Endodermal cell (in vitro differentiated cells): ENCODE measurements at regions not wholly inside any gene's neighbourhood (a gene's known extent, or its start where the extent isn't known, plus 50 kb on each side); places are given as distances from the start of the nearest gene placed in this dataset.

Experiments
- DNase-seq: peaks from one replicate; pipeline ENCODE4 v3.0.0-alpha.2; 2017
- H3K27ac ChIP-seq: 2 replicates; pipeline ENCODE4 v1.5.1; 2013; ENCODE audit warnings: mild to moderate bottlenecking, low read depth, low read length, moderate library complexity
- H3K27me3 ChIP-seq: 2 replicates; pipeline ENCODE4 v1.6.1; 2013; ENCODE audit warnings: mild to moderate bottlenecking, low read length, moderate library complexity; ENCODE audit not compliant: insufficient read depth, control insufficient read depth, poor library complexity, severe bottlenecking
- H3K36me3 ChIP-seq: 2 replicates; pipeline ENCODE4 v1.7.0; 2013; ENCODE audit warnings: mild to moderate bottlenecking, low read length, moderate library complexity; ENCODE audit not compliant: control insufficient read depth, insufficient read depth
- H3K4me1 ChIP-seq: one replicate; pipeline ENCODE4 v1.7.0; 2013; ENCODE audit warnings: low read length; ENCODE audit not compliant: control insufficient read depth, insufficient read depth
- H3K4me3 ChIP-seq: 2 replicates; pipeline ENCODE4 v1.5.1; 2013; ENCODE audit warnings: mild to moderate bottlenecking, low read length, moderate library complexity
- H3K9ac ChIP-seq: 2 replicates; pipeline ENCODE4 v1.6.1; 2013; ENCODE audit warnings: mild to moderate bottlenecking, low read length, moderate library complexity; ENCODE audit not compliant: poor library complexity, severe bottlenecking; ENCODE audit errors: extremely low read depth
- H3K9me3 ChIP-seq: 2 replicates; pipeline ENCODE4 v1.6.1; 2013; ENCODE audit warnings: mild to moderate bottlenecking, low read length, moderate library complexity; ENCODE audit not compliant: control insufficient read depth
- H3K27ac Mint-ChIP-seq: 2 replicates; pipeline ENCODE4 v1.8.0; 2020; ENCODE audit warnings: mixed read lengths
- H3K27me3 Mint-ChIP-seq: 2 replicates; pipeline ENCODE4 v1.8.0; 2021; ENCODE audit warnings: mild to moderate bottlenecking, mixed read lengths; ENCODE audit not compliant: insufficient read depth
- H3K36me3 Mint-ChIP-seq: 2 replicates; pipeline ENCODE4 v1.8.0; 2020; ENCODE audit warnings: low read depth, mixed read lengths
- H3K4me1 Mint-ChIP-seq: 2 replicates; pipeline ENCODE4 v1.8.0; 2020; ENCODE audit warnings: mixed read lengths
- H3K4me3 Mint-ChIP-seq: 2 replicates; pipeline ENCODE4 v1.8.0; 2020; ENCODE audit warnings: mild to moderate bottlenecking, moderate library complexity, mixed read lengths
- H3K9me3 Mint-ChIP-seq: 2 replicates; pipeline ENCODE4 v1.8.0; 2020; ENCODE audit warnings: mild to moderate bottlenecking, mixed read lengths
- WGBS, 2 experiments: methylation state at CpG; one replicate each; pipeline versions ENCODE4 v1.1.5 to v1.1.7; 2013; ENCODE audit warnings: missing lambda C conversion rate in 2 of 2, mixed read lengths in 1 of 2; ENCODE audit not compliant: insufficient coverage in 1 of 2, insufficient read length in 1 of 2; 5-methylcytosine and 5-hydroxymethylcytosine counted together
- TF ChIP-seq, protein P1 (sequence below): fragments of 200-600 bp; sonication (generic); conservative IDR thresholded peaks from 2 replicates; pipeline ENCODE4 v1.5.0; 2021; ENCODE audit warnings: antibody characterized with exemption, mild to moderate bottlenecking

DNA sequence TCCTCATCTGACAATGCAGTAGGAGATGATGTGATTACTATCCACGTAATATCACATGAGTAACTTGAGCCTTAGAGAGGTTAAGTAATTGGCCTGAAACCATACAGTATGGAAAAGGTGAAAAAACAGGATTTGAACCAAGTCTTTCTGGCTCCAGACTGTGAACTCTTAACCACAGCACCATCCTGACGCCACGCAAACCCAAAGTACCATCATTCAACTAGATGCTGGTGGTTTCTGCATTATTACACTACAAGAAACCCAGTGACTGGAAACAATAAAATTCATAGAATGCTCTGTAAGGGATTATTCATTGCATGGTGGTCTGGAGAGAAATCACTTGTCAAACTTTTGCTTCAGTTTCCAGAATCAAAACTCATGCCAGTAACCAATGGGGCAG is 90.7 kb downstream of the MAB21L3 start:
- no peaks in the 10 kb centered on the region for H3K4me1 Mint-ChIP-seq
- H3K9me3 Mint-ChIP-seq, result no peaks in the 10 kb centered on the region
- H3K36me3 Mint-ChIP-seq, result no peaks in the 10 kb centered on the region

DNA sequence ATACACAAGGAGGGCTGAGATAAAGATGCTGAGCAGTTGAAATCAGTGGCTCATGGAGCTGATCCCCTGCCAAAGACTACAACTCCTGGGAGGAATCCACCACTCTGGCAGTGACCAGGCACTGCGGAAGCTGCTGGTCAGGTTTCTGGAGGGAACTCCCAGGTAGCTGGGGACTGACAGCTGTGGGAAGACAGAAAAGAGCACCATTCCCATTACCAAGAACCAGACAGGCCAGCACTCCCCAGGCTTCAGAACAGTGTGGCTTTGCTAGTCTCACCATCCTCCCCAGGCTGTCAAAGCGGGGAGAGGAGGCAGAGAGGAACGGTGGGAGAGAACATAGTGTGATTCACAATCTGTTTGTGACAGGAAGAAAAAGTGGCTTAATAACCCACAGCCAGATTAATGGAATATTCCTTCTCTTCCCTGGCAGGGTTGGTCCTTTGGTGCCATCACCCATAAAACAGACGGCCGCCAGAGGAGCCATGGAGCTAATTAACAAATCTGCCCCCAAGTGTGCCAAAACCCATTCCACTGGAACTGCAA is 92.1 kb downstream of the MAB21L3 start:
- Mint-ChIP-seq H3K27me3 (peaks cover 24% of the 10 kb centered on the region), H3K4me1 (no peaks in the 10 kb centered on the region), H3K9me3 (no peaks in the 10 kb centered on the region), H3K4me3 (no peak overlapping the region), H3K27ac (no peak overlapping the region), H3K36me3 (no peaks in the 10 kb centered on the region)
- no peak for DNase-seq
- no peak overlapping the region for H3K9ac ChIP-seq
- no peaks in the 10 kb centered on the region for H3K4me1 ChIP-seq
- H3K36me3 ChIP-seq, result no peaks in the 10 kb centered on the region
- WGBS, 2 experiments, result 80 to 91% methylated on average over 1 to 5 of the region's 5 CpGs
- H3K27me3 ChIP-seq, result peaks cover 21% of the 10 kb centered on the region
- H3K9me3 ChIP-seq, result no peaks in the 10 kb centered on the region
- TF ChIP-seq, protein P1, sequence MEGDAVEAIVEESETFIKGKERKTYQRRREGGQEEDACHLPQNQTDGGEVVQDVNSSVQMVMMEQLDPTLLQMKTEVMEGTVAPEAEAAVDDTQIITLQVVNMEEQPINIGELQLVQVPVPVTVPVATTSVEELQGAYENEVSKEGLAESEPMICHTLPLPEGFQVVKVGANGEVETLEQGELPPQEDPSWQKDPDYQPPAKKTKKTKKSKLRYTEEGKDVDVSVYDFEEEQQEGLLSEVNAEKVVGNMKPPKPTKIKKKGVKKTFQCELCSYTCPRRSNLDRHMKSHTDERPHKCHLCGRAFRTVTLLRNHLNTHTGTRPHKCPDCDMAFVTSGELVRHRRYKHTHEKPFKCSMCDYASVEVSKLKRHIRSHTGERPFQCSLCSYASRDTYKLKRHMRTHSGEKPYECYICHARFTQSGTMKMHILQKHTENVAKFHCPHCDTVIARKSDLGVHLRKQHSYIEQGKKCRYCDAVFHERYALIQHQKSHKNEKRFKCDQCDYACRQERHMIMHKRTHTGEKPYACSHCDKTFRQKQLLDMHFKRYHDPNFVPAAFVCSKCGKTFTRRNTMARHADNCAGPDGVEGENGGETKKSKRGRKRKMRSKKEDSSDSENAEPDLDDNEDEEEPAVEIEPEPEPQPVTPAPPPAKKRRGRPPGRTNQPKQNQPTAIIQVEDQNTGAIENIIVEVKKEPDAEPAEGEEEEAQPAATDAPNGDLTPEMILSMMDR, result peak; percentile 46
- H3K4me3 ChIP-seq, result no peak overlapping the region
- no peak overlapping the region for H3K27ac ChIP-seq

More for the DNA sequence above, 90.7 kb downstream of the MAB21L3 start:
- 90% methylated on average over 3 of the region's 3 CpGs; no CpG with 5 or more reads in 1 of the 2 experiments for WGBS, 2 experiments
- Mint-ChIP-seq H3K4me3 (no peak overlapping the region), H3K27me3 (peaks cover 24% of the 10 kb centered on the region), H3K27ac (no peak overlapping the region)
- Histone ChIP-seq H3K36me3 (no peaks in the 10 kb centered on the region), H3K27me3 (peaks cover 21% of the 10 kb centered on the region), H3K9ac (no peak overlapping the region), H3K9me3 (no peaks in the 10 kb centered on the region), H3K4me3 (no peak overlapping the region), H3K27ac (no peak overlapping the region), H3K4me1 (no peaks in the 10 kb centered on the region)
- TF ChIP-seq, protein P1, result no peak
- no peak for DNase-seq

DNA sequence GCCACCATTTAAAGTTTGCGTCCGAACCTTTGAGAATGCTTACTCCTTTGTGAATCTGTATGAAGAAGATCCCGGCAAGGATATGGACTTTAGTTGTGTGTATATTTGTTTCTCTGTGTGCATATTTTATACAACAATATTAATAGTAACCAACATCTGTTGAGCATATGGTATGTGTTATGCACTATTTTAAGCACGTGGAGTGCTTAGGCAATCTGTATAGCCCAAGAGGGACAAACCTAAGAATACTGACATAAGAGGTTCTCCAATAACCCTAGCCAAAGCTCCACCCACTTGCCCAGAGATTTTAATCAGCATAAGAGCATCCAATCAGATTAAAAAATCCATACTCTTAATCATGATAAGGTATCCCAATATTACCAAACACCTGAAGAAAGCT is 92.7 kb downstream of the MAB21L3 start:
- no peaks in the 10 kb centered on the region for H3K9me3 ChIP-seq
- Mint-ChIP-seq H3K36me3 (no peaks in the 10 kb centered on the region), H3K27me3 (peaks cover 24% of the 10 kb centered on the region), H3K9me3 (no peaks in the 10 kb centered on the region), H3K4me3 (no peak overlapping the region), H3K4me1 (no peaks in the 10 kb centered on the region), H3K27ac (no peak overlapping the region)
- WGBS, 2 experiments, result 88% methylated on average over 4 of the region's 4 CpGs; no CpG with 5 or more reads in 1 of the 2 experiments
- H3K9ac ChIP-seq, result no peak overlapping the region
- TF ChIP-seq, protein P1, result no peak
- no peak for DNase-seq
- H3K36me3 ChIP-seq, result no peaks in the 10 kb centered on the region
- peaks cover 21% of the 10 kb centered on the region for H3K27me3 ChIP-seq
- H3K4me3 ChIP-seq, result no peak overlapping the region
- no peaks in the 10 kb centered on the region for H3K4me1 ChIP-seq
- no peak overlapping the region for H3K27ac ChIP-seq
